Lower leg skin (tissue), 3 donors: ENCODE measurements at regions not wholly inside any gene's neighbourhood (a gene's known extent, or its start where the extent isn't known, plus 50 kb on each side); places are given as distances from the start of the nearest gene placed in this dataset.

Source experiments
- CTCF ChIP-seq, 3 donors: fragments of 450-650 bp; IDR thresholded peaks; one replicate each; pipeline ENCODE4 v1.5.1; 2016; ENCODE audit warnings: antibody characterized with exemption in 3 of 3, mild to moderate bottlenecking in 3 of 3, moderate library complexity in 2 of 3
- POLR2A ChIP-seq, 2 donors: fragments of 450-650 bp; IDR thresholded peaks; one replicate each; pipeline ENCODE4 v1.6.1; 2016 to 2017; ENCODE audit warnings: antibody characterized with exemption in 2 of 2, mild to moderate bottlenecking in 1 of 2, moderate library complexity in 1 of 2

- TF ChIP-seq CTCF (IDR thresholded peaks at IDR 0.05) (no peak), POLR2A (IDR thresholded peaks at IDR 0.05) (no peak)
Measured at GRCh38 chr2:160790738-160791137, 297.1 kb upstream of the RBMS1 start.
